Naive thymus-derived CD4-positive, alpha-beta T cell (primary cell): ENCODE measurements at regions not wholly inside any gene's neighbourhood (a gene's known extent, or its start where the extent isn't known, plus 50 kb on each side); places are given as distances from the start of the nearest gene placed in this dataset.

ENCODE experiments used
- ATAC-seq: fragments of 150-1000 bp; cut with Tn5 transposase; 2 replicates; pipeline ENCODE4 v1.10.0; 2021; ENCODE audit warnings: mild to moderate bottlenecking, moderate library complexity
- CTCF ChIA-PET: fragments of 350-600 bp; sonication (Branson Sonifier 250); formaldehyde crosslinking; loops from one replicate; lab custom pipeline; 2021; ENCODE audit warnings: antibody characterized with exemption; lab: Charles Lee
- POLR2A ChIA-PET: fragments of 350-600 bp; sonication (Branson Sonifier 250); formaldehyde crosslinking; loops from one replicate; lab custom pipeline; 2021; ENCODE audit warnings: antibody characterized with exemption, inconsistent platforms; lab: Charles Lee
- DNase-seq, 9 donors: peaks; one replicate each; pipeline versions ENCODE4 v3.0.0 to v3.0.0-alpha.2; 2020 to 2022; ENCODE audit warnings: mixed read lengths in 1 of 9
- H3K27ac ChIP-seq: one replicate; pipeline ENCODE4 v1.7.0; 2013; ENCODE audit warnings: mild to moderate bottlenecking, low read depth, low read length, moderate library complexity
- H3K27me3 ChIP-seq, 2 donors: one replicate each; pipeline ENCODE4 v1.7.0; 2013; ENCODE audit warnings: low read length in 2 of 2, mild to moderate bottlenecking in 2 of 2, moderate library complexity in 2 of 2; ENCODE audit not compliant: control insufficient read depth in 2 of 2, insufficient read depth in 2 of 2
- H3K36me3 ChIP-seq, 3 experiments: 1 replicate in 2 of 3; 2 replicates in 1 of 3; pipeline ENCODE4 v1.7.0; 2013; ENCODE audit warnings: low read length in 3 of 3, mild to moderate bottlenecking in 3 of 3, moderate library complexity in 1 of 3; ENCODE audit not compliant: insufficient read depth in 3 of 3, control insufficient read depth in 2 of 3
- H3K4me1 ChIP-seq, 2 donors: one replicate each; pipeline ENCODE4 v1.7.0; 2013; ENCODE audit warnings: low read length in 2 of 2, mild to moderate bottlenecking in 2 of 2, moderate library complexity in 1 of 2; ENCODE audit not compliant: control insufficient read depth in 2 of 2, insufficient read depth in 2 of 2
- H3K4me3 ChIP-seq: 2 replicates; pipeline ENCODE4 v1.7.0; 2013; ENCODE audit warnings: mild to moderate bottlenecking, low read length
- H3K9me3 ChIP-seq, 3 experiments: 1 replicate in 2 of 3; 2 replicates in 1 of 3; pipeline ENCODE4 v1.7.0; 2013; ENCODE audit warnings: low read length in 3 of 3; ENCODE audit not compliant: control insufficient read depth in 2 of 3
- H3K27ac Mint-ChIP-seq, 9 donors: one replicate each; pipeline ENCODE4 v1.8.0; 2020 to 2022; ENCODE audit warnings: mixed read lengths in 9 of 9, mild to moderate bottlenecking in 8 of 9, moderate library complexity in 5 of 9, inconsistent platforms in 2 of 9
- H3K27me3 Mint-ChIP-seq, 5 donors: one replicate each; pipeline ENCODE4 v1.8.0; 2021 to 2022; ENCODE audit warnings: mixed read lengths in 5 of 5, mild to moderate bottlenecking in 1 of 5
- H3K36me3 Mint-ChIP-seq, 5 donors: one replicate each; pipeline ENCODE4 v1.8.0; 2020 to 2022; ENCODE audit warnings: mixed read lengths in 5 of 5, mild to moderate bottlenecking in 3 of 5, inconsistent platforms in 1 of 5
- H3K4me1 Mint-ChIP-seq, 7 donors: one replicate each; pipeline ENCODE4 v1.8.0; 2020 to 2022; ENCODE audit warnings: mixed read lengths in 7 of 7, mild to moderate bottlenecking in 3 of 7, inconsistent platforms in 1 of 7
- H3K4me3 Mint-ChIP-seq, 10 donors: one replicate each; pipeline ENCODE4 v1.8.0; 2020 to 2022; ENCODE audit warnings: mild to moderate bottlenecking in 10 of 10, mixed read lengths in 10 of 10, moderate library complexity in 6 of 10, inconsistent platforms in 2 of 10
- H3K9me3 Mint-ChIP-seq, 11 donors: one replicate each; pipeline ENCODE4 v1.8.0; 2020 to 2022; ENCODE audit warnings: mixed read lengths in 11 of 11, mild to moderate bottlenecking in 4 of 11, inconsistent platforms in 1 of 11, moderate library complexity in 1 of 11
- intact Hi-C, 2 donors: fragments of 100-400 bp; cut with micrococcal nuclease; formaldehyde crosslinking; loops; one replicate each; pipeline ENCODE4 v1.15.1; 2023

DNA sequence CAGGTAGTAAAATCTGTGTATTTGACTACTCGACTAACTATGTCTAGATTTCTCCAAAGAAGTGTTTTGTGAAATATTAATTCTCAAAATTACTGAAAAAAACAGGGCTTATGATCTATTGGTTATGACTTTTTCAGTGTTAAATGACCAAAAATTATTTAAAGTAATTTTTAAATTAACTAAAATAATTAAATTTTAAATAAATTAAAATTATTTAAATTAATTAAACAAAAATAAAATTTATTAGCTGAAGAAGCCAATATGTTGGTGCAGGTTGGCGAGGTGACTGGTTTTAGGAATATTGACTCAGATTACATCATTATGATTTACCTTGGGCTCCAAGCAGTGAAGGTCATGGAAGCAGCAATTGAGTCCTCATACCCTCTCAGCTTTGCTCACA is 483.2 kb downstream of the PTPRC start:
- H3K36me3 Mint-ChIP-seq, result peaks cover 0 to 6% (median 0%) of the 10 kb centered on the region in 5 donors
- no peak overlapping the region for H3K4me3 Mint-ChIP-seq
- no peak overlapping the region for H3K27ac Mint-ChIP-seq
- no peaks in the 10 kb centered on the region for H3K27me3 ChIP-seq
- ChIA-PET CTCF (interaction anchor here (2.1 kb wide), 1 partner anchor 9 kb away, joined by 8 read pairs; no protein-coding TSS in a partner anchor), POLR2A (no interaction called here)
- no peak overlapping the region for H3K4me3 ChIP-seq
- no peak overlapping the region for H3K27ac ChIP-seq
- H3K9me3 ChIP-seq, result no peaks in the 10 kb centered on the region
- H3K36me3 ChIP-seq, result no peaks in the 10 kb centered on the region
- H3K9me3 Mint-ChIP-seq, result peaks cover 0 to 9% (median 0%) of the 10 kb centered on the region in 11 donors
- H3K4me1 Mint-ChIP-seq, result peaks cover 0 to 15% (median 4%) of the 10 kb centered on the region in 7 donors
- ATAC-seq (no peak), DNase-seq (no peak)
- peaks cover 0 to 5% (median 0%) of the 10 kb centered on the region in 5 donors for H3K27me3 Mint-ChIP-seq
- intact Hi-C loops, result loop anchor here in 1 of 2 donors (5.0 kb wide), 1 partner anchor 40 kb away; no protein-coding TSS in a partner anchor
- H3K4me1 ChIP-seq, result no peaks in the 10 kb centered on the region

GRCh38 chr1:199122532-199123311 is 483.9 kb downstream of the PTPRC start:
- no peak for ATAC-seq
- H3K9me3 ChIP-seq, result no peaks in the 10 kb centered on the region
- DNase-seq, result no peak
- Mint-ChIP-seq H3K4me3 (no peak overlapping the region), H3K27ac (no peak overlapping the region), H3K9me3 (peaks cover 0 to 7% (median 0%) of the 10 kb centered on the region in 11 donors), H3K4me1 (peaks cover 0 to 15% (median 4%) of the 10 kb centered on the region in 7 donors), H3K27me3 (peaks cover 0 to 10% (median 0%) of the 10 kb centered on the region in 5 donors), H3K36me3 (peaks cover 0 to 6% (median 0%) of the 10 kb centered on the region in 5 donors)
- H3K27me3 ChIP-seq, result no peaks in the 10 kb centered on the region
- ChIA-PET POLR2A (no interaction called here), CTCF (interaction anchor here (2.1 kb wide), 1 partner anchor 10 kb away, joined by 8 read pairs; no protein-coding TSS in a partner anchor)
- H3K27ac ChIP-seq, result no peak overlapping the region
- H3K4me1 ChIP-seq, result no peaks in the 10 kb centered on the region
- intact Hi-C loops, result loop anchor here in 1 of 2 donors (5.0 kb wide), 1 partner anchor 40 kb away; no protein-coding TSS in a partner anchor
- H3K36me3 ChIP-seq, result no peaks in the 10 kb centered on the region
- H3K4me3 ChIP-seq, result no peak overlapping the region

DNA sequence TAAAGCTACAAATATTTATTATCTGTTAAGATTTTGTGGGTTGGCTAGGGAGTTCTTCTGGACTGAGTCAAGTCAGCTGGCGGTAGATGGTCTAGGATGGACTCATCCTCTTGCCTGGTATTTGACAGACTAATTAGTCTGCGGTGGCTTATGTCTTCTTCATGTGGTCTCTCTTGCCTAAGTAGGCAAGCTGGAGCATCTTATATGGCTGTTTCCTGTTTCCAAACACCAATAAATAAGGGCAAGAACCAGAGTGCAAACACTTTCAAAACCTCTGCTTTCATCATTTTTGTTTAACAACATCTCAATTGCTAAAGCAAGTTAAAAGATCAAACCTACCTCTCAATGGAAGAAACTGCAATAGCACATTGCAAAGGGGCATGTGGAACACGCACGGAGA is 484.8 kb downstream of the PTPRC start:
- peaks cover 0 to 7% (median 0%) of the 10 kb centered on the region in 11 donors for H3K9me3 Mint-ChIP-seq

GRCh38 chr1:199124351-199124750 is 485.5 kb downstream of the PTPRC start:
- Mint-ChIP-seq H3K27ac (no peak overlapping the region), H3K36me3 (peaks cover 0 to 6% (median 0%) of the 10 kb centered on the region in 5 donors), H3K27me3 (peaks cover 0 to 16% (median 0%) of the 10 kb centered on the region in 5 donors), H3K9me3 (peaks cover 0 to 7% (median 0%) of the 10 kb centered on the region in 11 donors), H3K4me3 (no peak overlapping the region), H3K4me1 (peaks cover 0 to 15% (median 4%) of the 10 kb centered on the region in 7 donors)
- Histone ChIP-seq H3K36me3 (no peaks in the 10 kb centered on the region), H3K4me3 (no peak overlapping the region), H3K27me3 (no peaks in the 10 kb centered on the region), H3K9me3 (no peaks in the 10 kb centered on the region), H3K27ac (no peak overlapping the region), H3K4me1 (no peaks in the 10 kb centered on the region)
- CTCF ChIA-PET, result no interaction called here
- no peak for DNase-seq
- no peak for ATAC-seq
- POLR2A ChIA-PET, result no interaction called here
- intact Hi-C loops, result loop anchor here in 1 of 2 donors (5.0 kb wide), 1 partner anchor 38 kb away; no protein-coding TSS in a partner anchor

More for the DNA sequence above, 484.8 kb downstream of the PTPRC start:
- CTCF ChIA-PET, result interaction anchor here (2.1 kb wide), 1 partner anchor 10 kb away, joined by 8 read pairs; no protein-coding TSS in a partner anchor
- Mint-ChIP-seq H3K4me3 (peak overlapping the region in 1 of 10 donors; percentile 29), H3K27ac (no peak overlapping the region), H3K36me3 (peaks cover 0 to 6% (median 0%) of the 10 kb centered on the region in 5 donors), H3K27me3 (peaks cover 0 to 12% (median 0%) of the 10 kb centered on the region in 5 donors), H3K4me1 (peaks cover 0 to 15% (median 4%) of the 10 kb centered on the region in 7 donors)
- intact Hi-C loops, result loop anchor here in 1 of 2 donors (5.0 kb wide), 1 partner anchor 39 kb away; no protein-coding TSS in a partner anchor
- Histone ChIP-seq H3K27ac (no peak overlapping the region), H3K4me3 (no peak overlapping the region), H3K4me1 (no peaks in the 10 kb centered on the region), H3K36me3 (no peaks in the 10 kb centered on the region), H3K27me3 (no peaks in the 10 kb centered on the region), H3K9me3 (no peaks in the 10 kb centered on the region)
- POLR2A ChIA-PET, result no interaction called here
- ATAC-seq (no peak), DNase-seq (peak in 1 of 9 donors; percentile 5)

DNA sequence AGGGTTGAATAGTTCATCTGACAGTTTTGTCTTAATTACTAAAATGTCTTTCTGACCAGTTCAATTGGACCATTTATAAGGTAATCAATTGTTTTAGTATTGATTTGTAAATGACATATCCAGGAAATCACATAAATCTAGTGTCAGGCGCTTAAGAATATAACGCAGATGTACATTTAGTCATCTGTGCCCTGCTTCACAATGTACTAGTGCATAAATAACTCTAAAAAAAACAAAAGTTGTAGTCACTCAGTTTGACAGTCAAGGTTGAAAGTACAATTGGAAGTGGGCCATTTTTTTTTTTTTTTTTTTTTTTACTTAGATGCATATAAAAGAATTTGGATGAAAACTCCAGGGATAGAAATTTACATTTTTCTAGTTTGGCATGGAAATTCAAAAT is 490.4 kb downstream of the PTPRC start:
- intact Hi-C loops, result no loop called here
- Histone ChIP-seq H3K27ac (no peak overlapping the region), H3K36me3 (no peaks in the 10 kb centered on the region), H3K27me3 (no peaks in the 10 kb centered on the region), H3K4me1 (no peaks in the 10 kb centered on the region), H3K4me3 (no peak overlapping the region), H3K9me3 (no peaks in the 10 kb centered on the region)
- H3K9me3 Mint-ChIP-seq, result peaks cover 0 to 5% (median 0%) of the 10 kb centered on the region in 11 donors
- peaks cover 0 to 18% (median 3%) of the 10 kb centered on the region in 5 donors for H3K27me3 Mint-ChIP-seq
- no peak for DNase-seq
- H3K27ac Mint-ChIP-seq, result no peak overlapping the region
- peaks cover 0 to 5% (median 0%) of the 10 kb centered on the region in 7 donors for H3K4me1 Mint-ChIP-seq
- peaks cover 0 to 5% (median 4%) of the 10 kb centered on the region in 5 donors for H3K36me3 Mint-ChIP-seq
- no peak overlapping the region for H3K4me3 Mint-ChIP-seq
- CTCF ChIA-PET, result no interaction called here
- no peak for ATAC-seq
- POLR2A ChIA-PET, result no interaction called here

DNA sequence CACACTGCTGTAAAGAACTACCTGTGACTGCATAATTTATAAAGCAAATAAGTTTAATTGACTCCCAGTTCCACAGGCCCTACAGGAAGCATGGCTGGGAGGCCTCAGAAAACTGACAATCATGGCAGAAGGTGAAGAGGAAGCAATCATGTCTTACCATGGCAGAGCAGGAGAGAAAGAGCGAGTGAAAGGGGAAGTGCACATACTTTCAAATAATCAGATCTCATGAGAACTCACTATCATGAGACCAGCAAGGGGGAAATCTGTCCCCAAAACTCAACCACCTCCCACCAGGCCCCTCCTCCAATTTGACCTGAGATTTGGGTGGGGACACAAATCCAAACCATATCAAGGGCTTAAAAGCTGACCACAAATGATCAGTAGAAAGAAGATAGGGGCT is 493.2 kb downstream of the PTPRC start:
- intact Hi-C loops, result no loop called here
- no peaks in the 10 kb centered on the region for H3K36me3 ChIP-seq
- DNase-seq (no peak), ATAC-seq (no peak)
- no peaks in the 10 kb centered on the region for H3K27me3 ChIP-seq
- Mint-ChIP-seq H3K27ac (no peak overlapping the region), H3K36me3 (peaks cover 0 to 5% (median 4%) of the 10 kb centered on the region in 5 donors), H3K9me3 (peaks cover 0 to 5% (median 1%) of the 10 kb centered on the region in 11 donors), H3K4me3 (no peak overlapping the region), H3K27me3 (peaks cover 0 to 19% (median 3%) of the 10 kb centered on the region in 5 donors), H3K4me1 (peaks cover 0 to 5% (median 0%) of the 10 kb centered on the region in 7 donors)
- no peak overlapping the region for H3K4me3 ChIP-seq
- POLR2A ChIA-PET, result no interaction called here
- CTCF ChIA-PET, result no interaction called here
- H3K27ac ChIP-seq, result no peak overlapping the region
- no peaks in the 10 kb centered on the region for H3K4me1 ChIP-seq
- H3K9me3 ChIP-seq, result no peaks in the 10 kb centered on the region
